ENCODE measurements at regions not wholly inside any gene's neighbourhood (a gene's known extent, or its start where the extent isn't known, plus 50 kb on each side); places are given as distances from the start of the nearest gene placed in this dataset.

DNA sequence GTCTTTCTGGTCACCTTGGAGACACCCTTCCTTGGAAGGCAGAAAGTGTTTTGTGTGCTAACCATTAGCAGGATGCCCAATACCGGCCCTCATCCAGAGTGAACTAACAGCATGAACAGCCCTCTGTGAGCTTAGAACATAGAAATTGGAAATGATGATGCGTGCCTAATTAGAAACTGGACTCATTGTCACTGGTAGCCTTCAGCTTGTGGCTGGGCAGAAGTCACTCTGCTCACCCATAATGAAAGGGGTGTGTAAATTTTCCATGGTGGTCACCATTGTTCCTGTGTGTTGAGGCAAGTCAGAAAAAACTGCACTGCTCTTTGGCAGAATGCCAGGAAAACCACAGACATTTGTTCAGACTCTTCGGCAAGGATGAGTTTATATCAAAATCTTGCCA, 74.7 kb upstream of the CNTN4 start:
- Histone ChIP-seq H3K27me3 (ENCODE audit: insufficient read depth, low read depth, low read length) (no peaks in the 10 kb centered on the region), H3K79me2 (replicated peaks; ENCODE audit: insufficient read depth, low read length) (no peaks in the 10 kb centered on the region), H3K9me3 (ENCODE audit: low read length) (no peaks in the 10 kb centered on the region), H2AFZ (ENCODE audit: low read depth, low read length) (no peak overlapping the region), H3K4me2 (ENCODE audit: low read length) (no peak overlapping the region), H3F3A (ENCODE audit: insufficient read depth, low read length, poor library complexity, severe bottlenecking) (no peaks in the 10 kb centered on the region), H3K27ac (ENCODE audit: low read length) (no peak overlapping the region), H3K36me3 (ENCODE audit: insufficient read depth, low read length) (no peaks in the 10 kb centered on the region), H3K4me3 (ENCODE audit: low read length) (no peak overlapping the region), H4K20me1 (ENCODE audit: insufficient read depth) (no peaks in the 10 kb centered on the region), H3K9ac (ENCODE audit: low read length) (no peak overlapping the region), H3K9me2 (ENCODE audit: insufficient read depth, low read length) (no peaks in the 10 kb centered on the region)
- TF ChIP-seq MXI1 (conservative IDR thresholded peaks at IDR 0.05; ENCODE audit: poor library complexity, severe bottlenecking) (no peak), POLR2AphosphoS5 (IDR thresholded peaks at IDR 0.05) (no peak), RAD21 (conservative IDR thresholded peaks at IDR 0.05) (no peak), TAF1 (IDR thresholded peaks at IDR 0.05; ENCODE audit: low read depth) (no peak), SMC3 (conservative IDR thresholded peaks at IDR 0.05; ENCODE audit: poor library complexity) (no peak), EZH2 (IDR thresholded peaks at IDR 0.05; ENCODE audit: borderline replicate concordance, insufficient read depth, low read length, poor library complexity, severe bottlenecking) (no peak), EP300 (conservative IDR thresholded peaks at IDR 0.05; ENCODE audit: poor library complexity, severe bottlenecking) (no peak)
- TF ChIP-seq, protein P1, sequence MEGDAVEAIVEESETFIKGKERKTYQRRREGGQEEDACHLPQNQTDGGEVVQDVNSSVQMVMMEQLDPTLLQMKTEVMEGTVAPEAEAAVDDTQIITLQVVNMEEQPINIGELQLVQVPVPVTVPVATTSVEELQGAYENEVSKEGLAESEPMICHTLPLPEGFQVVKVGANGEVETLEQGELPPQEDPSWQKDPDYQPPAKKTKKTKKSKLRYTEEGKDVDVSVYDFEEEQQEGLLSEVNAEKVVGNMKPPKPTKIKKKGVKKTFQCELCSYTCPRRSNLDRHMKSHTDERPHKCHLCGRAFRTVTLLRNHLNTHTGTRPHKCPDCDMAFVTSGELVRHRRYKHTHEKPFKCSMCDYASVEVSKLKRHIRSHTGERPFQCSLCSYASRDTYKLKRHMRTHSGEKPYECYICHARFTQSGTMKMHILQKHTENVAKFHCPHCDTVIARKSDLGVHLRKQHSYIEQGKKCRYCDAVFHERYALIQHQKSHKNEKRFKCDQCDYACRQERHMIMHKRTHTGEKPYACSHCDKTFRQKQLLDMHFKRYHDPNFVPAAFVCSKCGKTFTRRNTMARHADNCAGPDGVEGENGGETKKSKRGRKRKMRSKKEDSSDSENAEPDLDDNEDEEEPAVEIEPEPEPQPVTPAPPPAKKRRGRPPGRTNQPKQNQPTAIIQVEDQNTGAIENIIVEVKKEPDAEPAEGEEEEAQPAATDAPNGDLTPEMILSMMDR (IDR thresholded peaks at IDR 0.05; ENCODE audit: poor library complexity, severe bottlenecking), result no peak
- TF ChIP-seq, protein P2, sequence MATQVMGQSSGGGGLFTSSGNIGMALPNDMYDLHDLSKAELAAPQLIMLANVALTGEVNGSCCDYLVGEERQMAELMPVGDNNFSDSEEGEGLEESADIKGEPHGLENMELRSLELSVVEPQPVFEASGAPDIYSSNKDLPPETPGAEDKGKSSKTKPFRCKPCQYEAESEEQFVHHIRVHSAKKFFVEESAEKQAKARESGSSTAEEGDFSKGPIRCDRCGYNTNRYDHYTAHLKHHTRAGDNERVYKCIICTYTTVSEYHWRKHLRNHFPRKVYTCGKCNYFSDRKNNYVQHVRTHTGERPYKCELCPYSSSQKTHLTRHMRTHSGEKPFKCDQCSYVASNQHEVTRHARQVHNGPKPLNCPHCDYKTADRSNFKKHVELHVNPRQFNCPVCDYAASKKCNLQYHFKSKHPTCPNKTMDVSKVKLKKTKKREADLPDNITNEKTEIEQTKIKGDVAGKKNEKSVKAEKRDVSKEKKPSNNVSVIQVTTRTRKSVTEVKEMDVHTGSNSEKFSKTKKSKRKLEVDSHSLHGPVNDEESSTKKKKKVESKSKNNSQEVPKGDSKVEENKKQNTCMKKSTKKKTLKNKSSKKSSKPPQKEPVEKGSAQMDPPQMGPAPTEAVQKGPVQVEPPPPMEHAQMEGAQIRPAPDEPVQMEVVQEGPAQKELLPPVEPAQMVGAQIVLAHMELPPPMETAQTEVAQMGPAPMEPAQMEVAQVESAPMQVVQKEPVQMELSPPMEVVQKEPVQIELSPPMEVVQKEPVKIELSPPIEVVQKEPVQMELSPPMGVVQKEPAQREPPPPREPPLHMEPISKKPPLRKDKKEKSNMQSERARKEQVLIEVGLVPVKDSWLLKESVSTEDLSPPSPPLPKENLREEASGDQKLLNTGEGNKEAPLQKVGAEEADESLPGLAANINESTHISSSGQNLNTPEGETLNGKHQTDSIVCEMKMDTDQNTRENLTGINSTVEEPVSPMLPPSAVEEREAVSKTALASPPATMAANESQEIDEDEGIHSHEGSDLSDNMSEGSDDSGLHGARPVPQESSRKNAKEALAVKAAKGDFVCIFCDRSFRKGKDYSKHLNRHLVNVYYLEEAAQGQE (IDR thresholded peaks at IDR 0.05; ENCODE audit: borderline replicate concordance), result no peak

DNA sequence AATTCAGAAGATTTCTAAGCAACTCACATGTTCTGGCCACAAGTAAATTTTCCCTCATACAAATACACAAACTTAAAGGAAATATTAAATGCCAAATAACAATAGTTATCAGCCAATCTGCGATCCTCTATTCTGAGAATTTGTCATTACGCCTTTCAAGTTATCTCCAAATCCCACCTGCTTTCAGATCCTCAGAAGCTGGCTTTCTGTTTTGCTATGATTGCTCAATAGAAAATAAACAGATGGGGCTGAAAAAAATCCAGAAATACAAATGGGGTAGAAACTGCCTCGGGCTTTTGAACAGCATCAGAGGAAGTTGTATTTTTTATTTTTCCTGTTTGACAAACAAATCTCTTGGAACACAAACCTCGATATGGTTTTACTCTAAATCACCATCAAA, 74.0 kb upstream of the CNTN4 start:
- TF ChIP-seq, protein P1 (IDR thresholded peaks at IDR 0.05; ENCODE audit: poor library complexity, severe bottlenecking), result no peak
- TF ChIP-seq MXI1 (conservative IDR thresholded peaks at IDR 0.05; ENCODE audit: poor library complexity, severe bottlenecking), result no peak
- TF ChIP-seq TAF1 (IDR thresholded peaks at IDR 0.05; ENCODE audit: low read depth), result no peak
- TF ChIP-seq EZH2 (IDR thresholded peaks at IDR 0.05; ENCODE audit: borderline replicate concordance, insufficient read depth, low read length, poor library complexity, severe bottlenecking), result no peak
- TF ChIP-seq, protein P2 (IDR thresholded peaks at IDR 0.05; ENCODE audit: borderline replicate concordance), result no peak
- TF ChIP-seq EP300 (conservative IDR thresholded peaks at IDR 0.05; ENCODE audit: poor library complexity, severe bottlenecking), result no peak
- no peak for TF ChIP-seq RAD21 (conservative IDR thresholded peaks at IDR 0.05)
- TF ChIP-seq SMC3 (conservative IDR thresholded peaks at IDR 0.05; ENCODE audit: poor library complexity), result no peak
- no peak for TF ChIP-seq POLR2AphosphoS5 (IDR thresholded peaks at IDR 0.05)

More for the DNA sequence above, 74.0 kb upstream of the CNTN4 start:
- H3K9me2 ChIP-seq (ENCODE audit: insufficient read depth, low read length), result no peaks in the 10 kb centered on the region
- no peak overlapping the region for H3K27ac ChIP-seq (ENCODE audit: low read length)
- no peak overlapping the region for H2AFZ ChIP-seq (ENCODE audit: low read depth, low read length)
- no peaks in the 10 kb centered on the region for H3K79me2 ChIP-seq (replicated peaks; ENCODE audit: insufficient read depth, low read length)
- H3K4me3 ChIP-seq (ENCODE audit: low read length), result no peak overlapping the region
- no peak overlapping the region for H3K9ac ChIP-seq (ENCODE audit: low read length)
- H3F3A ChIP-seq (ENCODE audit: insufficient read depth, low read length, poor library complexity, severe bottlenecking), result no peaks in the 10 kb centered on the region
- H3K27me3 ChIP-seq (ENCODE audit: insufficient read depth, low read depth, low read length), result no peaks in the 10 kb centered on the region
- H3K4me2 ChIP-seq (ENCODE audit: low read length), result no peak overlapping the region
- H3K36me3 ChIP-seq (ENCODE audit: insufficient read depth, low read length), result no peaks in the 10 kb centered on the region
- no peaks in the 10 kb centered on the region for H3K9me3 ChIP-seq (ENCODE audit: low read length)
- H4K20me1 ChIP-seq (ENCODE audit: insufficient read depth), result no peaks in the 10 kb centered on the region
